Neural cell (in vitro differentiated cells): ENCODE measurements at regions not wholly inside any gene's neighbourhood (a gene's known extent, or its start where the extent isn't known, plus 50 kb on each side); places are given as distances from the start of the nearest gene placed in this dataset.

Experiments
- H2AFZ ChIP-seq: fragments of 200-600, 300-800 bp; sonication (generic), shearing (Covaris generic); 2 replicates; pipeline ENCODE4 v1.6.0; 2014; ENCODE audit warnings: low read depth, mild to moderate bottlenecking, antibody characterized with exemption, low read length, moderate library complexity
- H3F3A ChIP-seq: fragments of 200-600 bp; shearing (Covaris generic); 2 replicates; pipeline ENCODE4 v1.6.1; 2016; ENCODE audit warnings: mild to moderate bottlenecking, moderate library complexity, mixed read lengths, antibody characterized with exemption, low read length; ENCODE audit not compliant: insufficient read depth, poor library complexity, severe bottlenecking
- H3K27ac ChIP-seq: fragments of 200-600, 300-800 bp; sonication (generic), shearing (Covaris generic); 2 replicates; pipeline ENCODE4 v1.5.1; 2014; ENCODE audit warnings: mild to moderate bottlenecking, low read length, moderate library complexity
- H3K27me3 ChIP-seq: fragments of 300-800, 200-600 bp; sonication (generic), shearing (Covaris generic); 2 replicates; pipeline ENCODE4 v1.6.0; 2014; ENCODE audit warnings: mild to moderate bottlenecking, low read depth, low read length, moderate library complexity; ENCODE audit not compliant: insufficient read depth
- H3K36me3 ChIP-seq: fragments of 300-800, 200-600 bp; sonication (generic), shearing (Covaris generic); 2 replicates; pipeline ENCODE4 v1.5.1; 2014; ENCODE audit warnings: mild to moderate bottlenecking, antibody characterized with exemption, low read length, moderate library complexity; ENCODE audit not compliant: insufficient read depth
- H3K4me2 ChIP-seq: fragments of 300-800, 200-600 bp; sonication (generic), shearing (Covaris generic); 2 replicates; pipeline ENCODE4 v1.6.0; 2014; ENCODE audit warnings: mild to moderate bottlenecking, low read length
- H3K4me3 ChIP-seq: fragments of 300-800, 200-600 bp; sonication (generic), shearing (Covaris generic); 2 replicates; pipeline ENCODE4 v1.5.1; 2014; ENCODE audit warnings: mild to moderate bottlenecking, low read length, moderate library complexity
- H3K79me2 ChIP-seq: fragments of 200-600 bp; shearing (Covaris generic); replicated peaks from 2 replicates; pipeline ENCODE4 v1.6.0; 2014; ENCODE audit warnings: mild to moderate bottlenecking, low read length, moderate library complexity; ENCODE audit not compliant: insufficient read depth
- H3K9ac ChIP-seq: fragments of 300-800, 200-600 bp; sonication (generic), shearing (Covaris generic); 2 replicates; pipeline ENCODE4 v1.6.1; 2016; ENCODE audit warnings: mild to moderate bottlenecking, low read length, mixed read lengths
- H3K9me2 ChIP-seq: fragments of 200-600 bp; shearing (Covaris generic); 2 replicates; pipeline ENCODE4 v1.6.1; 2016; ENCODE audit warnings: mild to moderate bottlenecking, low read length, mixed read lengths; ENCODE audit not compliant: insufficient read depth
- H3K9me3 ChIP-seq: fragments of 200-600, 300-800 bp; sonication (generic), shearing (Covaris generic); 2 replicates; pipeline ENCODE4 v1.6.1; 2016; ENCODE audit warnings: mild to moderate bottlenecking, mixed run types, low read length, moderate library complexity, mixed read lengths
- H4K20me1 ChIP-seq: fragments of 200-600 bp; shearing (Covaris generic); 2 replicates; pipeline ENCODE4 v1.6.1; 2016; ENCODE audit warnings: mild to moderate bottlenecking, mixed run types; ENCODE audit not compliant: insufficient read depth
- EP300 ChIP-seq: fragments of 450-650 bp; conservative IDR thresholded peaks from 2 replicates; pipeline ENCODE4 v1.6.1; 2014; ENCODE audit warnings: antibody characterized with exemption, mild to moderate bottlenecking, moderate library complexity; ENCODE audit not compliant: poor library complexity, severe bottlenecking
- MXI1 ChIP-seq: fragments of 450-650 bp; conservative IDR thresholded peaks from 2 replicates; pipeline ENCODE4 v1.6.1; 2014; ENCODE audit warnings: antibody characterized with exemption, mild to moderate bottlenecking; ENCODE audit not compliant: poor library complexity, severe bottlenecking
- RAD21 ChIP-seq: fragments of 450-650 bp; conservative IDR thresholded peaks from 2 replicates; pipeline ENCODE4 v1.6.1; 2014; ENCODE audit warnings: antibody characterized with exemption, mild to moderate bottlenecking, moderate library complexity
- SMC3 ChIP-seq: fragments of 450-650 bp; conservative IDR thresholded peaks from 2 replicates; pipeline ENCODE4 v1.6.1; 2014; ENCODE audit warnings: antibody characterized with exemption, mild to moderate bottlenecking, moderate library complexity; ENCODE audit not compliant: poor library complexity
- TAF1 ChIP-seq: IDR thresholded peaks from 2 replicates; pipeline ENCODE4 v1.6.1; 2012; ENCODE audit warnings: low read depth
- TF ChIP-seq, protein P1 (sequence below): fragments of 450-650 bp; IDR thresholded peaks from 2 replicates; pipeline ENCODE4 v1.5.1; 2014; ENCODE audit warnings: antibody characterized with exemption, mild to moderate bottlenecking, moderate library complexity; ENCODE audit not compliant: poor library complexity, severe bottlenecking
- TF ChIP-seq, protein P2 (sequence below): IDR thresholded peaks from 2 replicates; pipeline ENCODE4 v1.6.1; 2012; ENCODE audit warnings: borderline replicate concordance

DNA sequence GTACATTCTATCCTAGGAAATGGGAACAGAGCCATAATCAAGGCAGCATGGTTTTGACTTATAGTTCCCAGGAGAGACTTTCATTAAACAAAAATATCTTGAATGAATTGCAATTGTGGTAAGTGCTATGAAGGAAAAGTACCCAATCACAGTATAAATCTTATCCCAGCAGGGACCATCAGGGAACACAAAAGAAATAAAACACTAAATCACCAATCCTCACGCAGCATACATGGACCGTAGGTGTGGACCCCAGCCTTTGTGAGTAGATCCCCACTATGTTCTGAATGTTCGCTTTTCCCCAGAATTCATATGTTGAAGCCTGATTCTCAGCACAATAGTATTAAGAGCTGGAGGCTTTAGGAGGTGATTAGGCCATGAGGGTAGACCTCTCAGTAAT lies 925.0 kb upstream of the RBFOX1 start:
- TF ChIP-seq RAD21 (no peak), EP300 (no peak), SMC3 (no peak), TAF1 (no peak)
- TF ChIP-seq, protein P1, sequence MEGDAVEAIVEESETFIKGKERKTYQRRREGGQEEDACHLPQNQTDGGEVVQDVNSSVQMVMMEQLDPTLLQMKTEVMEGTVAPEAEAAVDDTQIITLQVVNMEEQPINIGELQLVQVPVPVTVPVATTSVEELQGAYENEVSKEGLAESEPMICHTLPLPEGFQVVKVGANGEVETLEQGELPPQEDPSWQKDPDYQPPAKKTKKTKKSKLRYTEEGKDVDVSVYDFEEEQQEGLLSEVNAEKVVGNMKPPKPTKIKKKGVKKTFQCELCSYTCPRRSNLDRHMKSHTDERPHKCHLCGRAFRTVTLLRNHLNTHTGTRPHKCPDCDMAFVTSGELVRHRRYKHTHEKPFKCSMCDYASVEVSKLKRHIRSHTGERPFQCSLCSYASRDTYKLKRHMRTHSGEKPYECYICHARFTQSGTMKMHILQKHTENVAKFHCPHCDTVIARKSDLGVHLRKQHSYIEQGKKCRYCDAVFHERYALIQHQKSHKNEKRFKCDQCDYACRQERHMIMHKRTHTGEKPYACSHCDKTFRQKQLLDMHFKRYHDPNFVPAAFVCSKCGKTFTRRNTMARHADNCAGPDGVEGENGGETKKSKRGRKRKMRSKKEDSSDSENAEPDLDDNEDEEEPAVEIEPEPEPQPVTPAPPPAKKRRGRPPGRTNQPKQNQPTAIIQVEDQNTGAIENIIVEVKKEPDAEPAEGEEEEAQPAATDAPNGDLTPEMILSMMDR, result no peak
- TF ChIP-seq, protein P2, sequence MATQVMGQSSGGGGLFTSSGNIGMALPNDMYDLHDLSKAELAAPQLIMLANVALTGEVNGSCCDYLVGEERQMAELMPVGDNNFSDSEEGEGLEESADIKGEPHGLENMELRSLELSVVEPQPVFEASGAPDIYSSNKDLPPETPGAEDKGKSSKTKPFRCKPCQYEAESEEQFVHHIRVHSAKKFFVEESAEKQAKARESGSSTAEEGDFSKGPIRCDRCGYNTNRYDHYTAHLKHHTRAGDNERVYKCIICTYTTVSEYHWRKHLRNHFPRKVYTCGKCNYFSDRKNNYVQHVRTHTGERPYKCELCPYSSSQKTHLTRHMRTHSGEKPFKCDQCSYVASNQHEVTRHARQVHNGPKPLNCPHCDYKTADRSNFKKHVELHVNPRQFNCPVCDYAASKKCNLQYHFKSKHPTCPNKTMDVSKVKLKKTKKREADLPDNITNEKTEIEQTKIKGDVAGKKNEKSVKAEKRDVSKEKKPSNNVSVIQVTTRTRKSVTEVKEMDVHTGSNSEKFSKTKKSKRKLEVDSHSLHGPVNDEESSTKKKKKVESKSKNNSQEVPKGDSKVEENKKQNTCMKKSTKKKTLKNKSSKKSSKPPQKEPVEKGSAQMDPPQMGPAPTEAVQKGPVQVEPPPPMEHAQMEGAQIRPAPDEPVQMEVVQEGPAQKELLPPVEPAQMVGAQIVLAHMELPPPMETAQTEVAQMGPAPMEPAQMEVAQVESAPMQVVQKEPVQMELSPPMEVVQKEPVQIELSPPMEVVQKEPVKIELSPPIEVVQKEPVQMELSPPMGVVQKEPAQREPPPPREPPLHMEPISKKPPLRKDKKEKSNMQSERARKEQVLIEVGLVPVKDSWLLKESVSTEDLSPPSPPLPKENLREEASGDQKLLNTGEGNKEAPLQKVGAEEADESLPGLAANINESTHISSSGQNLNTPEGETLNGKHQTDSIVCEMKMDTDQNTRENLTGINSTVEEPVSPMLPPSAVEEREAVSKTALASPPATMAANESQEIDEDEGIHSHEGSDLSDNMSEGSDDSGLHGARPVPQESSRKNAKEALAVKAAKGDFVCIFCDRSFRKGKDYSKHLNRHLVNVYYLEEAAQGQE, result no peak
- H4K20me1 ChIP-seq, result no peaks in the 10 kb centered on the region
- H3K9me2 ChIP-seq, result no peaks in the 10 kb centered on the region
- H2AFZ ChIP-seq, result no peak overlapping the region
- H3K27ac ChIP-seq, result no peak overlapping the region
- H3K27me3 ChIP-seq, result no peaks in the 10 kb centered on the region
- H3K9me3 ChIP-seq, result no peaks in the 10 kb centered on the region
- H3K79me2 ChIP-seq, result no peaks in the 10 kb centered on the region
- no peak overlapping the region for H3K4me2 ChIP-seq
- H3F3A ChIP-seq, result no peaks in the 10 kb centered on the region
- H3K4me3 ChIP-seq, result no peak overlapping the region
- H3K36me3 ChIP-seq, result no peaks in the 10 kb centered on the region
- H3K9ac ChIP-seq, result no peak overlapping the region

DNA sequence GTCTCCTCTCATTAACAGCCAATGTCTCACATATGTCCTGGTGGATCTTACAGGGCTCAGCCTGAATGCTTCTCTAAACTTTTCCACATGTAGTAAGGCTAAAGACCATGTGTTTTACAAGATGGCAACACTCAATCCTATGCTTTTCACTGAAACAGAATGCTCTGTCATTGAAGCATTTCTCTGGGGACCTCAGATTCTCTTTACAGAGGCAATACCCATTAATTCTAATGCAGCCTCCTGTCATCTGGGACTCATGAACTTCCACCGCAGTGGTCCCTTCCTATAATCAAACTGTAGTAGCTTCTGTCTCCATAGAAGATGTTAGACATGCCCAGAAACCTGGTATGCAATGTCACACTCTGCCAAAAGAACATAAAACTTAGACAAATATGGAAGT lies 926.6 kb upstream of the RBFOX1 start:
- H2AFZ ChIP-seq, result no peak overlapping the region
- no peaks in the 10 kb centered on the region for H4K20me1 ChIP-seq
- TF ChIP-seq MXI1, result peak; percentile 23
- TF ChIP-seq EP300, result no peak
- TF ChIP-seq, protein P1, result no peak
- H3K9me2 ChIP-seq, result no peaks in the 10 kb centered on the region
- H3K36me3 ChIP-seq, result no peaks in the 10 kb centered on the region
- H3K4me3 ChIP-seq, result no peak overlapping the region
- no peaks in the 10 kb centered on the region for H3F3A ChIP-seq
- no peak overlapping the region for H3K27ac ChIP-seq
- H3K9ac ChIP-seq, result no peak overlapping the region
- no peaks in the 10 kb centered on the region for H3K9me3 ChIP-seq
- H3K27me3 ChIP-seq, result no peaks in the 10 kb centered on the region
- H3K79me2 ChIP-seq, result no peaks in the 10 kb centered on the region
- no peak overlapping the region for H3K4me2 ChIP-seq
